ENCODE measurements at regions not wholly inside any gene's neighbourhood (a gene's known extent, or its start where the extent isn't known, plus 50 kb on each side); places are given as distances from the start of the nearest gene placed in this dataset.
A peak's percentile ranks its signal among the peaks of the same experiment; 100 is the strongest.

DNA sequence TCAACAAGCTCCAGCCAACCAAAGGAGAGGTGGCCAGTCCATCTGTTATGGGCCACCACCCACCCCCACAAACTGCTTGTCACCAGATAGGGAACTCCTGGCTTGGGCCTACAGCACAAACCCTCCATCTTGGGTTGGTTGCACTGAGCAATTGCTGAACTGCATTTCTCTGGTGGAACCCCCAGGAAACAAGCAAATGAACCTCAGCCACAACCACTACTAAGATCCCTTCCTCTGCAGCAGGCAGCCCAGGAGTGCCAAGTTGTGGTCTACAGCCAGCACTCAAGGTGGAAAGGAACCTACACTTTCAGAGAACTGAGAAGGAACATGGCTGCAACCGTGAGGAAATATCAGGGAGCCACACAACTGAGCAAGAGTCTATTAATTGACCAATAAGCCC, 171.6 kb downstream of the TMEM200A start:
- 0 out of 2 replicates have a peak, but pooled peaks cover 2% of the 10 kb centered on the region for H3K27me3 Mint-ChIP-seq (ENCODE audit: insufficient read depth)

DNA sequence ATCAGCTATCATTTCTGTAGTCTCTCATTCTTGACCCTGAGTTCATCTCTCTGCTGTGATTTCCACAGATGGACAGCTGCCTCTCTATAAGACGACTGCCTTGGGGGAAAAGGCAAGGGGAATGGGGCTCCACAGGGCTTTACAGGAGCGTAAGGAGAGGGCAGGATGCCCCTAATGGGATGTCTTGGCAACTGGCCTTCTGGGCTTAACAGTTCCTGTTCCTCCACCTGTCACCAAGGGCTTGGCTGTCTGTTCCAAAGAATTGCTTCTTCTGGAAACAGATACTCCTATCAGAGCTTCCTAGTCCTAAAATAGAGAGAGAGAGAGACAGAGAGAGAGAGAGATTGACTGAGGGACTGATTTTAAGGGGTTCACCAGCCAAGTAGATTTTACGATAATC, 181.9 kb downstream of the TMEM200A start:
- no peak for DNase-seq
- no peaks in the 10 kb centered on the region for H3K36me3 Mint-ChIP-seq (ENCODE audit: low read depth)
- no peaks in the 10 kb centered on the region for H3K4me1 Mint-ChIP-seq (ENCODE audit: low read depth)

More for the DNA sequence above, 171.6 kb downstream of the TMEM200A start:
- no peak for DNase-seq
- Mint-ChIP-seq H3K4me3 (no peak overlapping the region), H3K27ac (no peak overlapping the region), H3K9me3 (peaks cover 40% of the 10 kb centered on the region), H3K36me3 (ENCODE audit: low read depth) (peaks cover 43% of the 10 kb centered on the region), H3K4me1 (ENCODE audit: low read depth) (no peaks in the 10 kb centered on the region)
- TF ChIP-seq, protein P1, sequence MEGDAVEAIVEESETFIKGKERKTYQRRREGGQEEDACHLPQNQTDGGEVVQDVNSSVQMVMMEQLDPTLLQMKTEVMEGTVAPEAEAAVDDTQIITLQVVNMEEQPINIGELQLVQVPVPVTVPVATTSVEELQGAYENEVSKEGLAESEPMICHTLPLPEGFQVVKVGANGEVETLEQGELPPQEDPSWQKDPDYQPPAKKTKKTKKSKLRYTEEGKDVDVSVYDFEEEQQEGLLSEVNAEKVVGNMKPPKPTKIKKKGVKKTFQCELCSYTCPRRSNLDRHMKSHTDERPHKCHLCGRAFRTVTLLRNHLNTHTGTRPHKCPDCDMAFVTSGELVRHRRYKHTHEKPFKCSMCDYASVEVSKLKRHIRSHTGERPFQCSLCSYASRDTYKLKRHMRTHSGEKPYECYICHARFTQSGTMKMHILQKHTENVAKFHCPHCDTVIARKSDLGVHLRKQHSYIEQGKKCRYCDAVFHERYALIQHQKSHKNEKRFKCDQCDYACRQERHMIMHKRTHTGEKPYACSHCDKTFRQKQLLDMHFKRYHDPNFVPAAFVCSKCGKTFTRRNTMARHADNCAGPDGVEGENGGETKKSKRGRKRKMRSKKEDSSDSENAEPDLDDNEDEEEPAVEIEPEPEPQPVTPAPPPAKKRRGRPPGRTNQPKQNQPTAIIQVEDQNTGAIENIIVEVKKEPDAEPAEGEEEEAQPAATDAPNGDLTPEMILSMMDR (IDR thresholded peaks at IDR 0.05) = no peak

DNA sequence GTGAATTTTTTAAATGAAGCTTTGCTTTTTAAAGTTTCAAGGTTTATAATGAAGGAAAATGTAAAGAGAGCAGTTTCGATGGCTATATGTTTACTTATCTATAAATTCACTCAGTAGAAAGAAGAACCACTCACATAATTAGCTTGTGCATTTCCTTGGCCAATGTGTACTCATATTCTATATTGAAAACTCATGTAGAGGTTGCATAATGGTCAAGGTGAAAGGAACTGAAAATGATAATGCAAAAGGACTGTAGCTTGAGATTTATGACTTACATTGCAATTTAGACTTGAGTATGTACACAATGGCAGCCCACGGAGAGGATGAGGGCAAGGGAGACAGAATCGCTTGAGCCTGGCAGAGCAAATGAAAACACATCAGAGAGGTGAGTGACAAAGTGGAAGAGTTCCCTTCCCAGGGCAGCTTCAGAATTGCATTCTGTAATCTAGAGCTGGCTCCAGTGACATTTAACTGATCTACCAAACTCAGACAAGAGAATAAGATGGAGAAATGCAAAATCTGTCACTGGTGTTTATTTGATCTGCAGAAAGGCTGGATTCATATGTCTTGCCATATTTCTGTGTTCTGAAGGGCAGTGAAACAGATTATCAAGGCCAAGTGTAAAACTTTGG, 191.8 kb downstream of the TMEM200A start:
- Mint-ChIP-seq H3K4me1 (ENCODE audit: low read depth) (peaks cover 66% of the 10 kb centered on the region), H3K4me3 (no peak overlapping the region), H3K36me3 (ENCODE audit: low read depth) (0 out of 2 replicates have a peak, but pooled peaks cover 5% of the 10 kb centered on the region), H3K27me3 (ENCODE audit: insufficient read depth) (no peaks in the 10 kb centered on the region; the same call in 1 of the 2 replicates), H3K27ac (no peak overlapping the region), H3K9me3 (no peaks in the 10 kb centered on the region)
- DNase-seq = no peak
- TF ChIP-seq, protein P1 (IDR thresholded peaks at IDR 0.05) = no peak

More for the DNA sequence above, 181.9 kb downstream of the TMEM200A start:
- Mint-ChIP-seq H3K27ac (no peak overlapping the region), H3K27me3 (ENCODE audit: insufficient read depth) (no peaks in the 10 kb centered on the region; the same call in 1 of the 2 replicates), H3K9me3 (no peaks in the 10 kb centered on the region), H3K4me3 (no peak overlapping the region)
- TF ChIP-seq, protein P1 (IDR thresholded peaks at IDR 0.05) = no peak

DNA sequence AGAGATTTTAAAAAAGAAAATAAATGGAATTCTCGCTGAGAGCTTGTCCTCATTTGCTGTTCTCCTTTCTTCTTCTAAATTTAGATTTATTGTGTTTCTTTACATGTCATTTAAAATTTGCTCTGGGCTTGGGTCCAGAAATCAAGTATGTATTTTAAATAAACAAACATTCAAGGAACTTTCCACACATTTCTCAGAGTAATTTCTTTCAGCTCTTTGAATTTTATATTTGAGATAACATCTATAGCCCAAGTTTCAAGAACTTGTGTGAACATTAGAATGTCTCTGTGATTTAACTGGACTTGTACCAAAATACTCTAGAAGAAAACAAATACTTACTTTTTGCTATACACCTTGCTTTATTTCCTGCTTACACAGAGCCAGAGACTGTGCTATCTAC, 192.3 kb downstream of the TMEM200A start:
- no peak overlapping the region for H3K27ac Mint-ChIP-seq
- H3K9me3 Mint-ChIP-seq = no peaks in the 10 kb centered on the region
- peaks cover 66% of the 10 kb centered on the region for H3K4me1 Mint-ChIP-seq (ENCODE audit: low read depth)
- H3K36me3 Mint-ChIP-seq (ENCODE audit: low read depth) = 0 out of 2 replicates have a peak, but pooled peaks cover 5% of the 10 kb centered on the region
- H3K27me3 Mint-ChIP-seq (ENCODE audit: insufficient read depth) = no peaks in the 10 kb centered on the region; the same call in 1 of the 2 replicates
- TF ChIP-seq, protein P1 (IDR thresholded peaks at IDR 0.05) = no peak
- no peak overlapping the region for H3K4me3 Mint-ChIP-seq
- DNase-seq = no peak

DNA sequence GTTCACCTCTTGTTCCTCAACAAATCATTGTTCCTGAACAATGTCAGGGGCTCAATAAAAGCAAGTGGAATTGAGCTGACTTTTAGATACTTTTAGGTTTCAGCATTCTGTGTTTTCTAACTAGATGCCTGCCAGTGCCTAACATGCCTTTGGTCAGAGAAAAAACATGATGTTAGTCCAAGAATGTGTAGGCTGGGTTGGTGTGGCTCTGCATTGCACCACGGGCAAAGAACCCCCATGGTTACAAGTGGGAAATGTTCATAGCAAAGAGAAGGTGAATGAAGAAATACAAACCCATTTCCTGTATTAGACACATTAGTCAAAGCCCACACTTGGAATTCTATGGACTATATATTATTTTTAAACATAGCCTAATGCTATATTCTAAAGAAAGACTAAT, 193.3 kb downstream of the TMEM200A start:
- TF ChIP-seq, protein P1 (IDR thresholded peaks at IDR 0.05) = no peak
- Mint-ChIP-seq H3K27me3 (ENCODE audit: insufficient read depth) (peaks cover 1% of the 10 kb centered on the region; the same call in 1 of the 2 replicates), H3K9me3 (no peaks in the 10 kb centered on the region), H3K4me1 (ENCODE audit: low read depth) (peaks cover 61% of the 10 kb centered on the region), H3K36me3 (ENCODE audit: low read depth) (0 out of 2 replicates have a peak, but pooled peaks cover 5% of the 10 kb centered on the region), H3K4me3 (no peak overlapping the region), H3K27ac (no peak overlapping the region)
- DNase-seq = peak; percentile 2
